ENCODE measurements at regions not wholly inside any gene's neighbourhood (a gene's known extent, or its start where the extent isn't known, plus 50 kb on each side); places are given as distances from the start of the nearest gene placed in this dataset.

GRCh38 chr5:8615142-8615858 is 746.4 kb downstream of the MTRR start:
- TF ChIP-seq POLR2A (IDR thresholded peaks at IDR 0.05; ENCODE audit: low read length) (no peak), GATA1 (IDR thresholded peaks at IDR 0.05; ENCODE audit: low read depth, low read length) (no peak)
